Endothelial cell of umbilical vein (primary cell): ENCODE measurements at regions not wholly inside any gene's neighbourhood (a gene's known extent, or its start where the extent isn't known, plus 50 kb on each side); places are given as distances from the start of the nearest gene placed in this dataset.

Experiments
- BruUV-seq: library from RNA; stranded (reverse); fragments of 400-500 nt; replicated peaks from 2 replicates; lab custom pipeline; 2021; lab: Mats Ljungman, UMichigan
- CTCF ChIA-PET: fragments of 300-600, 350-600 bp; sonication (Branson Sonifier 250); formaldehyde crosslinking; loops from one replicate; lab custom pipeline; 2021; ENCODE audit warnings: antibody characterized with exemption, inconsistent platforms; lab: Charles Lee
- POLR2A ChIA-PET: fragments of 300-600, 350-600 bp; sonication (Branson Sonifier 250); formaldehyde crosslinking; loops from one replicate; lab custom pipeline; 2021; ENCODE audit warnings: antibody characterized with exemption, inconsistent platforms; lab: Charles Lee
- DNase-seq: peaks from one replicate; pipeline ENCODE4 v3.0.0-alpha.2; 2011; ENCODE audit warnings: low read depth, low spot score
- FAIRE-seq: peaks from 2 replicates; lab custom pipeline; 2011; peaks lifted over from hg19 to GRCh38; lab: Jason Lieb, UNC
- H2AFZ ChIP-seq: 2 replicates; pipeline ENCODE4 v1.6.0; 2012; ENCODE audit warnings: low read depth, low read length, control low read depth, inconsistent platforms
- H3K27ac ChIP-seq: 2 replicates; pipeline ENCODE4 v1.5.1; 2011; ENCODE audit warnings: low read depth, mild to moderate bottlenecking, control low read depth, low read length, moderate library complexity; ENCODE audit not compliant: insufficient read depth
- H3K27me3 ChIP-seq, 2 experiments: 2 replicates each; pipeline versions ENCODE4 v1.6.0 to v1.6.1; 2011; ENCODE audit warnings: low read length in 2 of 2, mixed read lengths in 1 of 2; ENCODE audit not compliant: control insufficient read depth in 2 of 2, insufficient read depth in 2 of 2
- H3K36me3 ChIP-seq, 2 experiments: 2 replicates in 1 of 2; 3 replicates in 1 of 2; pipeline ENCODE4 v1.5.1; 2011; ENCODE audit warnings: low read length in 2 of 2, mild to moderate bottlenecking in 1 of 2, moderate library complexity in 1 of 2; ENCODE audit not compliant: control insufficient read depth in 2 of 2, insufficient read depth in 2 of 2; ENCODE audit errors: extremely low read depth in 1 of 2
- H3K4me1 ChIP-seq: 3 replicates; pipeline ENCODE4 v1.5.1; 2011; ENCODE audit warnings: mild to moderate bottlenecking, low read length; ENCODE audit not compliant: control insufficient read depth, insufficient read depth; ENCODE audit errors: extremely low read depth
- H3K4me2 ChIP-seq: 2 replicates; pipeline ENCODE4 v1.6.1; 2011; ENCODE audit warnings: low read length, control low read depth, mixed read lengths; ENCODE audit not compliant: insufficient read depth
- H3K4me3 ChIP-seq, 3 experiments: fragments of 200-600 bp in 1 of 3; sonication (generic), shearing (Covaris generic) in 1 of 3; replicated peaks in 1 of 3; 2 replicates each; pipeline ENCODE4 v1.5.1; 2011 to 2016; ENCODE audit warnings: control low read depth in 3 of 3, low read length in 3 of 3, mild to moderate bottlenecking in 2 of 3, inconsistent platforms in 1 of 3, low read depth in 1 of 3, moderate library complexity in 1 of 3; ENCODE audit not compliant: insufficient read depth in 1 of 3
- H3K79me2 ChIP-seq: 2 replicates; pipeline ENCODE4 v1.6.0; 2012; ENCODE audit warnings: low read length, inconsistent platforms; ENCODE audit not compliant: control insufficient read depth, insufficient read depth
- H3K9ac ChIP-seq: replicated peaks from 2 replicates; pipeline ENCODE3; 2011; ENCODE audit warnings: low read length, control low read depth; ENCODE audit not compliant: insufficient read depth; ENCODE audit errors: extremely low read depth
- H3K9me1 ChIP-seq: replicated peaks from 3 replicates; pipeline ENCODE4 v1.6.0; 2011; ENCODE audit warnings: mild to moderate bottlenecking, low read length; ENCODE audit not compliant: control insufficient read depth, insufficient read depth; ENCODE audit errors: extremely low read depth
- H3K9me3 ChIP-seq: replicated peaks from 2 replicates; pipeline ENCODE4 v1.5.1; 2012; ENCODE audit warnings: low read length, inconsistent platforms; ENCODE audit not compliant: control insufficient read depth, insufficient read depth
- H4K20me1 ChIP-seq: replicated peaks from 2 replicates; pipeline ENCODE3; 2011; ENCODE audit warnings: mild to moderate bottlenecking, low read length; ENCODE audit not compliant: control insufficient read depth, insufficient read depth; ENCODE audit errors: extremely low read depth
- FOS ChIP-seq: IDR thresholded peaks from 2 replicates; pipeline ENCODE4 v1.6.1; 2011; ENCODE audit warnings: mild to moderate bottlenecking, low read length, moderate library complexity, borderline replicate concordance; ENCODE audit not compliant: insufficient read depth
- GATA2 ChIP-seq: IDR thresholded peaks from 2 replicates; pipeline ENCODE4 v1.7.0; 2011; ENCODE audit warnings: low read depth, mild to moderate bottlenecking, moderate library complexity, mixed read lengths, low read length; ENCODE audit not compliant: insufficient read length, insufficient read depth
- JUN ChIP-seq: IDR thresholded peaks from 2 replicates; pipeline ENCODE4 v1.6.1; 2011; ENCODE audit warnings: borderline replicate concordance, low read depth; ENCODE audit not compliant: insufficient read length, insufficient read depth
- MYC ChIP-seq: IDR thresholded peaks from one replicate; pipeline ENCODE4 v1.6.1; 2011; ENCODE audit warnings: mild to moderate bottlenecking, low read depth, low read length
- dilution Hi-C: fragments of 300-500 bp; cut with MboI; formaldehyde crosslinking; loops from one replicate; pipeline ENCODE4 v1.15.0; 2019; ENCODE audit warnings: low sequenced_read_pairs; ENCODE audit not compliant: extremely low pct_ligation_motif_present
- intact Hi-C: fragments of 100-400 bp; cut with micrococcal nuclease; formaldehyde crosslinking; loops from one replicate; pipeline ENCODE4 v1.10.0; 2022
- TF ChIP-seq, protein P1 (sequence below), 2 donors: IDR thresholded peaks; 1 replicate in 1 of 2; 2 replicates in 1 of 2; pipeline ENCODE4 v1.5.1; 2011; ENCODE audit warnings: low read length in 2 of 2, mild to moderate bottlenecking in 2 of 2, moderate library complexity in 2 of 2, control low read depth in 1 of 2, inconsistent platforms in 1 of 2, low read depth in 1 of 2; ENCODE audit not compliant: insufficient read depth in 1 of 2; ENCODE audit errors: extremely low read depth in 1 of 2

DNA sequence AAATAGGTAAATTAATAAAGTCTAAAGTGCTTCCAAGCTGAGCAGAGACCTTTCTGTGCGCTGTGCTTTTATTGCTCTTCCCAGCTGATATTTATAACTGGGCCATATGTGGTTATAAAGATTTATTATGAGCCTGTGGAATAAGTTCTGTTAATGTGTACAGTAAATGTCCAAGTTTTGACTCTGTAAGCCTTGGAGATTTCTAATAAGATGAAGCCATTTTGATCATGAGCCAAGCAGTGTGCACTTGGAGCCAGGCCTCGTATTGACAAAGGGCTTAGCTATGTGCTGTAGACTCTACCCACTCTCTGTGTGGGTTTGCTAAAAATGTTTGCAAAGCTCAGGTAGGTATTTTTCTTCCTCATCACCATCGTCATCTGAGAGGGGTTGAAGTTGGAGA lies 361.1 kb downstream of the FOXA2 start:
- H3K9me3 ChIP-seq, result peaks cover 5% of the 10 kb centered on the region
- no peak overlapping the region for H3K4me3 ChIP-seq
- no peak overlapping the region for H2AFZ ChIP-seq
- H4K20me1 ChIP-seq, result no peaks in the 10 kb centered on the region
- TF ChIP-seq FOS (no peak), JUN (no peak), MYC (no peak)
- TF ChIP-seq, protein P1, sequence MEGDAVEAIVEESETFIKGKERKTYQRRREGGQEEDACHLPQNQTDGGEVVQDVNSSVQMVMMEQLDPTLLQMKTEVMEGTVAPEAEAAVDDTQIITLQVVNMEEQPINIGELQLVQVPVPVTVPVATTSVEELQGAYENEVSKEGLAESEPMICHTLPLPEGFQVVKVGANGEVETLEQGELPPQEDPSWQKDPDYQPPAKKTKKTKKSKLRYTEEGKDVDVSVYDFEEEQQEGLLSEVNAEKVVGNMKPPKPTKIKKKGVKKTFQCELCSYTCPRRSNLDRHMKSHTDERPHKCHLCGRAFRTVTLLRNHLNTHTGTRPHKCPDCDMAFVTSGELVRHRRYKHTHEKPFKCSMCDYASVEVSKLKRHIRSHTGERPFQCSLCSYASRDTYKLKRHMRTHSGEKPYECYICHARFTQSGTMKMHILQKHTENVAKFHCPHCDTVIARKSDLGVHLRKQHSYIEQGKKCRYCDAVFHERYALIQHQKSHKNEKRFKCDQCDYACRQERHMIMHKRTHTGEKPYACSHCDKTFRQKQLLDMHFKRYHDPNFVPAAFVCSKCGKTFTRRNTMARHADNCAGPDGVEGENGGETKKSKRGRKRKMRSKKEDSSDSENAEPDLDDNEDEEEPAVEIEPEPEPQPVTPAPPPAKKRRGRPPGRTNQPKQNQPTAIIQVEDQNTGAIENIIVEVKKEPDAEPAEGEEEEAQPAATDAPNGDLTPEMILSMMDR (IDR thresholded peaks at IDR 0.05; ENCODE audit: extremely low read depth in 1 of 2, insufficient read depth in 1 of 2, low read depth in 1 of 2, low read length in 2 of 2), result no peak
- no peak for FAIRE-seq
- no peak overlapping the region for H3K9ac ChIP-seq
- no peaks in the 10 kb centered on the region for H3K9me1 ChIP-seq
- no peak for DNase-seq
- H3K79me2 ChIP-seq, result no peaks in the 10 kb centered on the region
- dilution Hi-C loops (no loop called here), intact Hi-C loops (no loop called here)
- POLR2A ChIA-PET, result no interaction called here
- CTCF ChIA-PET, result no interaction called here
- no peak overlapping the region for H3K27ac ChIP-seq
- H3K36me3 ChIP-seq, result no peaks in the 10 kb centered on the region
- no peak overlapping the region for H3K4me2 ChIP-seq
- no TSS peak for BruUV-seq
- H3K27me3 ChIP-seq, result no peaks in the 10 kb centered on the region
- H3K4me1 ChIP-seq, result no peaks in the 10 kb centered on the region

DNA sequence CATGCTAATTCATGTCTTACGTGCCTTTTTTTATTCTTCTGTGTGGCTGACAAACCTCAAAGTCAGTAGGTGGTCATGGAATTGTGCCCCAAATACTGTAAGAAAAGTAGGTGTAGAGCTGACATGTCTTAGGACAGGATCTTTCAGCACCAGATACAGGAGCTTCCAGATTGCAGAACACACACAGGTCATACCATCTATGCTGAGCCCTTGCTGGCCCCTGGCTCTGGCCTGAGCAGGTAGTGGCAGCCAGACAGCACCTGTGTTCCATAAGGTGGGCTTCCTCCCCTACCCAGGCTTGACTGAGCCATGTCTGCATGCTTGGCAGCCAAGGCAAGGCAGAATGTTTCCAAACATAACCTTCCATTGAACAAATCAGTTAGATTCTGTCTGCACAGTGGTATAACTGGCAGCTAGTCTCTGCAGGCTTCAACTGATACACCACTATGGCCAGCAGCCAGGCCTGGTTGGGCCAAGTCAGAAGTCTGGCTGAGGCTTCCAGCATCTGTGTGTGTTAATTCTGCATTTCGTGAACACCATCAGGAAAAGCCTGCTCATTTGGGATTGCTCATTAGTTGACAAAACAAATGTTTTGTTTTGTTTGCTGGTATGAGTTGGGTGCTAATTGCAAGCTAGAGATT lies 366.5 kb downstream of the FOXA2 start:
- no peak overlapping the region for H2AFZ ChIP-seq
- no peaks in the 10 kb centered on the region for H3K9me1 ChIP-seq
- CTCF ChIA-PET, result no interaction called here
- peaks cover 2% of the 10 kb centered on the region for H3K9me3 ChIP-seq
- no peaks in the 10 kb centered on the region for H3K27me3 ChIP-seq
- FAIRE-seq, result no peak
- no peaks in the 10 kb centered on the region for H4K20me1 ChIP-seq
- H3K4me3 ChIP-seq, result no peak overlapping the region
- no peak for DNase-seq
- H3K27ac ChIP-seq, result no peak overlapping the region
- H3K9ac ChIP-seq, result no peak overlapping the region
- no TSS peak for BruUV-seq
- H3K4me2 ChIP-seq, result no peak overlapping the region
- POLR2A ChIA-PET, result no interaction called here
- no peaks in the 10 kb centered on the region for H3K4me1 ChIP-seq
- TF ChIP-seq GATA2, result no peak
- intact Hi-C loops (no loop called here), dilution Hi-C loops (no loop called here)
- no peaks in the 10 kb centered on the region for H3K79me2 ChIP-seq
- H3K36me3 ChIP-seq, result no peaks in the 10 kb centered on the region
